ENCODE measurements at regions not wholly inside any gene's neighbourhood (a gene's known extent, or its start where the extent isn't known, plus 50 kb on each side); places are given as distances from the start of the nearest gene placed in this dataset.

GRCh38 chr1:47635111-47635510, 197.3 kb downstream of the FOXD2 start:
- Histone ChIP-seq H3K27ac (ENCODE audit: low read depth, low read length, severe bottlenecking) (no peak overlapping the region), H3K36me3 (ENCODE audit: control insufficient read depth, insufficient read depth, low read length) (no peaks in the 10 kb centered on the region), H3K4me1 (ENCODE audit: control insufficient read depth, insufficient read depth, low read length, poor library complexity, severe bottlenecking) (peaks cover 5% of the 10 kb centered on the region), H3K4me3 (ENCODE audit: extremely low read depth, insufficient read depth, low read length, poor library complexity, severe bottlenecking) (no peak overlapping the region), H3K9me3 (ENCODE audit: control insufficient read depth, low read length) (no peaks in the 10 kb centered on the region)
- WGBS, 2 experiments (ENCODE audit: insufficient coverage in 2 of 2) = 92 to 98% methylated on average over 4 to 5 of the region's 5 CpGs

GRCh38 chr1:47635597-47635996, 197.8 kb downstream of the FOXD2 start:
- Histone ChIP-seq H3K27ac (ENCODE audit: low read depth, low read length, severe bottlenecking) (no peak overlapping the region), H3K4me1 (ENCODE audit: control insufficient read depth, insufficient read depth, low read length, poor library complexity, severe bottlenecking) (peaks cover 5% of the 10 kb centered on the region), H3K36me3 (ENCODE audit: control insufficient read depth, insufficient read depth, low read length) (no peaks in the 10 kb centered on the region), H3K4me3 (ENCODE audit: extremely low read depth, insufficient read depth, low read length, poor library complexity, severe bottlenecking) (no peak overlapping the region), H3K9me3 (ENCODE audit: control insufficient read depth, low read length) (no peaks in the 10 kb centered on the region)
- WGBS, 2 experiments (ENCODE audit: insufficient coverage in 2 of 2) = 79 to 92% methylated on average over 2 of the region's 2 CpGs

- 91 to 98% methylated on average over 5 to 6 of the region's 6 CpGs for WGBS, 2 experiments (ENCODE audit: insufficient coverage in 2 of 2)
- Histone ChIP-seq H3K9me3 (ENCODE audit: control insufficient read depth, low read length) (no peaks in the 10 kb centered on the region), H3K36me3 (ENCODE audit: control insufficient read depth, insufficient read depth, low read length) (no peaks in the 10 kb centered on the region), H3K4me3 (ENCODE audit: extremely low read depth, insufficient read depth, low read length, poor library complexity, severe bottlenecking) (no peak overlapping the region), H3K27ac (ENCODE audit: low read depth, low read length, severe bottlenecking) (no peak overlapping the region), H3K4me1 (ENCODE audit: control insufficient read depth, insufficient read depth, low read length, poor library complexity, severe bottlenecking) (peaks cover 5% of the 10 kb centered on the region)
These were observed 199.4 kb downstream of the FOXD2 start for GRCh38 chr1:47637111-47637685.

GRCh38 chr1:47638240-47638639, 200.4 kb downstream of the FOXD2 start:
- no peaks in the 10 kb centered on the region for H3K36me3 ChIP-seq (ENCODE audit: control insufficient read depth, insufficient read depth, low read length)
- H3K9me3 ChIP-seq (ENCODE audit: control insufficient read depth, low read length) = no peaks in the 10 kb centered on the region
- H3K4me3 ChIP-seq (ENCODE audit: extremely low read depth, insufficient read depth, low read length, poor library complexity, severe bottlenecking) = no peak overlapping the region
- 93% methylated on average over 8 to 9 of the region's 9 CpGs for whole genome bisulfite sequencing, 2 experiments (ENCODE audit: insufficient coverage in 2 of 2)
- H3K27ac ChIP-seq (ENCODE audit: low read depth, low read length, severe bottlenecking) = no peak overlapping the region
- peaks cover 5% of the 10 kb centered on the region for H3K4me1 ChIP-seq (ENCODE audit: control insufficient read depth, insufficient read depth, low read length, poor library complexity, severe bottlenecking)

GRCh38 chr1:47638713-47639112, 200.9 kb downstream of the FOXD2 start:
- Histone ChIP-seq H3K27ac (ENCODE audit: low read depth, low read length, severe bottlenecking) (no peak overlapping the region), H3K36me3 (ENCODE audit: control insufficient read depth, insufficient read depth, low read length) (no peaks in the 10 kb centered on the region), H3K9me3 (ENCODE audit: control insufficient read depth, low read length) (no peaks in the 10 kb centered on the region), H3K4me1 (ENCODE audit: control insufficient read depth, insufficient read depth, low read length, poor library complexity, severe bottlenecking) (peaks cover 5% of the 10 kb centered on the region), H3K4me3 (ENCODE audit: extremely low read depth, insufficient read depth, low read length, poor library complexity, severe bottlenecking) (no peak overlapping the region)
- 82 to 88% methylated on average over 5 of the region's 5 CpGs for WGBS, 2 experiments (ENCODE audit: insufficient coverage in 2 of 2)

- no peaks in the 10 kb centered on the region for H3K36me3 ChIP-seq (ENCODE audit: control insufficient read depth, insufficient read depth, low read length)
- H3K4me3 ChIP-seq (ENCODE audit: extremely low read depth, insufficient read depth, low read length, poor library complexity, severe bottlenecking) = no peak overlapping the region
- no peaks in the 10 kb centered on the region for H3K9me3 ChIP-seq (ENCODE audit: control insufficient read depth, low read length)
- 83 to 90% methylated on average over 17 of the region's 20 CpGs for WGBS, 2 experiments (ENCODE audit: insufficient coverage in 2 of 2)
- no peak overlapping the region for H3K27ac ChIP-seq (ENCODE audit: low read depth, low read length, severe bottlenecking)
- peaks cover 5% of the 10 kb centered on the region for H3K4me1 ChIP-seq (ENCODE audit: control insufficient read depth, insufficient read depth, low read length, poor library complexity, severe bottlenecking)
These were observed 205.7 kb downstream of the FOXD2 start for GRCh38 chr1:47643306-47644211.

GRCh38 chr1:47644212-47644573, 206.3 kb downstream of the FOXD2 start:
- Histone ChIP-seq H3K36me3 (ENCODE audit: control insufficient read depth, insufficient read depth, low read length) (no peaks in the 10 kb centered on the region), H3K9me3 (ENCODE audit: control insufficient read depth, low read length) (no peaks in the 10 kb centered on the region), H3K4me1 (ENCODE audit: control insufficient read depth, insufficient read depth, low read length, poor library complexity, severe bottlenecking) (peaks cover 5% of the 10 kb centered on the region), H3K27ac (ENCODE audit: low read depth, low read length, severe bottlenecking) (no peak overlapping the region), H3K4me3 (ENCODE audit: extremely low read depth, insufficient read depth, low read length, poor library complexity, severe bottlenecking) (no peak overlapping the region)
- WGBS, 2 experiments (ENCODE audit: insufficient coverage in 2 of 2) = 83 to 93% methylated on average over 4 to 5 of the region's 5 CpGs

GRCh38 chr1:47645151-47645550, 207.3 kb downstream of the FOXD2 start:
- Histone ChIP-seq H3K27ac (ENCODE audit: low read depth, low read length, severe bottlenecking) (no peak overlapping the region), H3K4me3 (ENCODE audit: extremely low read depth, insufficient read depth, low read length, poor library complexity, severe bottlenecking) (no peak overlapping the region), H3K4me1 (ENCODE audit: control insufficient read depth, insufficient read depth, low read length, poor library complexity, severe bottlenecking) (no peaks in the 10 kb centered on the region), H3K9me3 (ENCODE audit: control insufficient read depth, low read length) (no peaks in the 10 kb centered on the region), H3K36me3 (ENCODE audit: control insufficient read depth, insufficient read depth, low read length) (no peaks in the 10 kb centered on the region)
- WGBS, 2 experiments (ENCODE audit: insufficient coverage in 2 of 2) = 88 to 93% methylated on average over 4 of the region's 8 CpGs

- Histone ChIP-seq H3K9me3 (ENCODE audit: control insufficient read depth, low read length) (no peaks in the 10 kb centered on the region), H3K36me3 (ENCODE audit: control insufficient read depth, insufficient read depth, low read length) (no peaks in the 10 kb centered on the region), H3K27ac (ENCODE audit: low read depth, low read length, severe bottlenecking) (no peak overlapping the region), H3K4me3 (ENCODE audit: extremely low read depth, insufficient read depth, low read length, poor library complexity, severe bottlenecking) (no peak overlapping the region), H3K4me1 (ENCODE audit: control insufficient read depth, insufficient read depth, low read length, poor library complexity, severe bottlenecking) (no peaks in the 10 kb centered on the region)
- WGBS, 2 experiments (ENCODE audit: insufficient coverage in 2 of 2) = 67 to 100% methylated on average over 1 of the region's 1 CpG
These were observed 208.8 kb downstream of the FOXD2 start for GRCh38 chr1:47646676-47647075.

GRCh38 chr1:47647327-47647845, 209.5 kb downstream of the FOXD2 start:
- Histone ChIP-seq H3K27ac (ENCODE audit: low read depth, low read length, severe bottlenecking) (no peak overlapping the region), H3K36me3 (ENCODE audit: control insufficient read depth, insufficient read depth, low read length) (no peaks in the 10 kb centered on the region), H3K4me1 (ENCODE audit: control insufficient read depth, insufficient read depth, low read length, poor library complexity, severe bottlenecking) (peaks cover 3% of the 10 kb centered on the region), H3K9me3 (ENCODE audit: control insufficient read depth, low read length) (no peaks in the 10 kb centered on the region), H3K4me3 (ENCODE audit: extremely low read depth, insufficient read depth, low read length, poor library complexity, severe bottlenecking) (no peak overlapping the region)
- WGBS, 2 experiments (ENCODE audit: insufficient coverage in 2 of 2) = 80 to 85% methylated on average over 4 to 5 of the region's 5 CpGs

GRCh38 chr1:47650205-47650604, 212.4 kb downstream of the FOXD2 start:
- no peak overlapping the region for H3K4me3 ChIP-seq (ENCODE audit: extremely low read depth, insufficient read depth, low read length, poor library complexity, severe bottlenecking)
- H3K27ac ChIP-seq (ENCODE audit: low read depth, low read length, severe bottlenecking) = no peak overlapping the region
- WGBS, 2 experiments (ENCODE audit: insufficient coverage in 2 of 2) = 88 to 96% methylated on average over 5 of the region's 7 CpGs
- H3K36me3 ChIP-seq (ENCODE audit: control insufficient read depth, insufficient read depth, low read length) = no peaks in the 10 kb centered on the region
- no peaks in the 10 kb centered on the region for H3K9me3 ChIP-seq (ENCODE audit: control insufficient read depth, low read length)
- peaks cover 5% of the 10 kb centered on the region for H3K4me1 ChIP-seq (ENCODE audit: control insufficient read depth, insufficient read depth, low read length, poor library complexity, severe bottlenecking)

All from mesodermal cell (in vitro differentiated cells).